ENCODE measurements at regions not wholly inside any gene's neighbourhood (a gene's known extent, or its start where the extent isn't known, plus 50 kb on each side); places are given as distances from the start of the nearest gene placed in this dataset.

DNA sequence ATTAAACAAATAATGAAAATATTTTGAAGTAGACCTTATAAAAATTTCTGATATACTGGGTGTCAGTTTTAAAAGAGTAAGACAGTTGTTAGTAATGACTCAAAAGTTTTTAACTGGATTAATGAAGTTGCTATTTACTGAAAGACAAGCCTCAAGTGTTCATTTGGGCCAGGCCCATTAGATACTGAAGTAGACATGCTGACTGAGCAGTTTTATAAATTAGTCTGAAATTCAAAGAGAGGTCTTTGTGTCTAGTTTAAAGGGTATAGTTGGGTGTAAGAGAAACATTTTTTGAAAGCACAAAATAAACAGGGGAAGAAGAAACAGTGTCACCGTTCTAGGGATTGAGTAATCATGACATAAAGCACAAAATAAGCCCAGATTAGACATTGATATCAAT lies 1577.2 kb downstream of the AMY1C start:
- H3K9me3 Mint-ChIP-seq: peaks cover 3% of the 10 kb centered on the region
- no peak overlapping the region for H3K4me3 Mint-ChIP-seq
- intact Hi-C loops (cut with micrococcal nuclease): no loop called here
- POLR2A ChIA-PET: no interaction called here
- DNase-seq (no peak), ATAC-seq (ENCODE audit: low read depth) (no peak)
- no peaks in the 10 kb centered on the region for H3K4me1 Mint-ChIP-seq
- no peaks in the 10 kb centered on the region for H3K36me3 Mint-ChIP-seq (ENCODE audit: low read depth)
- CTCF ChIA-PET: no interaction called here
- H3K27ac Mint-ChIP-seq: no peak overlapping the region
- TF ChIP-seq, protein P1, sequence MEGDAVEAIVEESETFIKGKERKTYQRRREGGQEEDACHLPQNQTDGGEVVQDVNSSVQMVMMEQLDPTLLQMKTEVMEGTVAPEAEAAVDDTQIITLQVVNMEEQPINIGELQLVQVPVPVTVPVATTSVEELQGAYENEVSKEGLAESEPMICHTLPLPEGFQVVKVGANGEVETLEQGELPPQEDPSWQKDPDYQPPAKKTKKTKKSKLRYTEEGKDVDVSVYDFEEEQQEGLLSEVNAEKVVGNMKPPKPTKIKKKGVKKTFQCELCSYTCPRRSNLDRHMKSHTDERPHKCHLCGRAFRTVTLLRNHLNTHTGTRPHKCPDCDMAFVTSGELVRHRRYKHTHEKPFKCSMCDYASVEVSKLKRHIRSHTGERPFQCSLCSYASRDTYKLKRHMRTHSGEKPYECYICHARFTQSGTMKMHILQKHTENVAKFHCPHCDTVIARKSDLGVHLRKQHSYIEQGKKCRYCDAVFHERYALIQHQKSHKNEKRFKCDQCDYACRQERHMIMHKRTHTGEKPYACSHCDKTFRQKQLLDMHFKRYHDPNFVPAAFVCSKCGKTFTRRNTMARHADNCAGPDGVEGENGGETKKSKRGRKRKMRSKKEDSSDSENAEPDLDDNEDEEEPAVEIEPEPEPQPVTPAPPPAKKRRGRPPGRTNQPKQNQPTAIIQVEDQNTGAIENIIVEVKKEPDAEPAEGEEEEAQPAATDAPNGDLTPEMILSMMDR (IDR thresholded peaks at IDR 0.05): no peak
- no peaks in the 10 kb centered on the region for H3K27me3 Mint-ChIP-seq

DNA sequence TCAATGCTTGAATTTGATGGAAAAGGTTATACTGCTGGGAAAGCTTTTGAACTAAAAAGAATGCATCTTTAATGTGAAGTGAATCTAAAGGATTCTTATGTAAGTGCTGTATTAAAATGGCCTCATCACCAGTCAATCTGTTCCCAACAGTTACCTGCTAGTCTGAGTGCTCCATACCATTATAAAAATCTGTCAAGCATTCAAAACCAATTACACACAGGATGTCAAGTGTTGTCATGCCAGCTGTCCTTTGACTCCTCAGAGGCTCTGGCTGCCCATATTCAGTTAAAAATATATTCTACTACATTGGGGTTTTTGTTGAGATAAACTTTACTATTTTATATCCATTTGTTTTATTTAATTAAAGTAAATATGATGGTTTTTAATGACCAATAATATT lies 1587.7 kb downstream of the AMY1C start:
- intact Hi-C loops (cut with micrococcal nuclease): no loop called here
- Mint-ChIP-seq H3K4me3 (no peak overlapping the region), H3K9me3 (no peaks in the 10 kb centered on the region), H3K4me1 (no peaks in the 10 kb centered on the region), H3K27ac (no peak overlapping the region), H3K36me3 (ENCODE audit: low read depth) (no peaks in the 10 kb centered on the region), H3K27me3 (no peaks in the 10 kb centered on the region)
- POLR2A ChIA-PET: no interaction called here
- CTCF ChIA-PET: no interaction called here
- ATAC-seq (ENCODE audit: low read depth): no peak
- TF ChIP-seq, protein P1 (IDR thresholded peaks at IDR 0.05): no peak
- DNase-seq: no peak

GRCh38 chr1:105343317-105343716 lies 1593.6 kb downstream of the AMY1C start:
- Mint-ChIP-seq H3K27me3 (no peaks in the 10 kb centered on the region), H3K4me1 (no peaks in the 10 kb centered on the region), H3K27ac (no peak overlapping the region), H3K36me3 (ENCODE audit: low read depth) (no peaks in the 10 kb centered on the region), H3K4me3 (no peak overlapping the region), H3K9me3 (peaks cover 10% of the 10 kb centered on the region)
- intact Hi-C loops (cut with micrococcal nuclease): no loop called here
- ChIA-PET POLR2A (no interaction called here), CTCF (no interaction called here)
- TF ChIP-seq, protein P1 (IDR thresholded peaks at IDR 0.05): no peak
- no peak for ATAC-seq (ENCODE audit: low read depth)
- DNase-seq: no peak

DNA sequence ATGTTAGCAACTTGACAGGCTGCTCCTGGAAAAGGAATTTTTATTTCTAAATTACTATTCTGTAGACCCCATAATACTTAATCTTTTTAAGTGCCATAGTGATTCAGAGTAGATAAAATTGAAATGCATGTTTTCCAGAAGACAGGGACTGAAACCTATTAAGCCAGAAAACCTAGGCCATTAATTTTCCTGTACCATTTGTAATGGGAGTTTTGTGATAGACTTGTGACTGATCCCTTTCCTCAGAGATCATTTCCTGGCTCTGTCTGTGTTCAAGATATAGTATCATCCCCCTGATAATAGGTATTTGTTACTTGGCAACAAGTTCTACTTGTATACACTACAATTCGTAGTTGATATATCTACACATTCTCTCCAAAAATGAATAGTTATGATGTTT lies 1609.8 kb downstream of the AMY1C start:
- intact Hi-C loops (cut with micrococcal nuclease): no loop called here
- Mint-ChIP-seq H3K9me3 (peaks cover 5% of the 10 kb centered on the region), H3K4me3 (no peak overlapping the region), H3K36me3 (ENCODE audit: low read depth) (no peaks in the 10 kb centered on the region), H3K4me1 (no peaks in the 10 kb centered on the region), H3K27ac (no peak overlapping the region), H3K27me3 (no peaks in the 10 kb centered on the region)
- no peak for ATAC-seq (ENCODE audit: low read depth)
- CTCF ChIA-PET: no interaction called here
- POLR2A ChIA-PET: no interaction called here
- no peak for DNase-seq
- TF ChIP-seq, protein P1 (IDR thresholded peaks at IDR 0.05): no peak

DNA sequence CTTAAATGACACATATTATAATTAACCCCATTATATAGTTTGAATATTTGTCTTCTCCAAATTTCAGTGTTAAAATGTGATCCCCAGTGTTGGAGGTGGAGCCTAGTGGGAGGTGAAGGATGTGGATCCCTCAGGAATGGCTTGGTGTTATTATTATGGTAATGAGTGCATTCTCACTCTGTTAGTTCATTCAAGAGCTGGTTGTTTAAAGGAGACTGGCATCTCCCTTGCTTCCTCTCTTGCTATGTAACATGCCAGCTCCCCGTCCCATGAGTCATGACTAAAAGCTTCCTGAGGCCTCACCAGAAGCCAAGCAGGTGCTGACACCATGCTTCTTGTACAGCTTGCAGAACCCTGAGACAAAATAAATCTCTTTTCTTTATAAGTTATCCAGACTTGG lies 1612.7 kb downstream of the AMY1C start:
- ChIA-PET CTCF (no interaction called here), POLR2A (no interaction called here)
- intact Hi-C loops (cut with micrococcal nuclease): no loop called here
- TF ChIP-seq, protein P1 (IDR thresholded peaks at IDR 0.05): no peak
- H3K9me3 Mint-ChIP-seq: peaks cover 5% of the 10 kb centered on the region
- DNase-seq (no peak), ATAC-seq (ENCODE audit: low read depth) (no peak)
- no peak overlapping the region for H3K27ac Mint-ChIP-seq
- no peaks in the 10 kb centered on the region for H3K36me3 Mint-ChIP-seq (ENCODE audit: low read depth)
- H3K27me3 Mint-ChIP-seq: no peaks in the 10 kb centered on the region
- no peaks in the 10 kb centered on the region for H3K4me1 Mint-ChIP-seq
- H3K4me3 Mint-ChIP-seq: no peak overlapping the region

Data from activated B cell treated with CpG ODN at 0.5 μM for 24 hours (primary cell).